Neural cell (in vitro differentiated cells): ENCODE measurements at regions not wholly inside any gene's neighbourhood (a gene's known extent, or its start where the extent isn't known, plus 50 kb on each side); places are given as distances from the start of the nearest gene placed in this dataset.

Experiments
- H2AFZ ChIP-seq: fragments of 200-600, 300-800 bp; sonication (generic), shearing (Covaris generic); 2 replicates; pipeline ENCODE4 v1.6.0; 2014; ENCODE audit warnings: low read depth, mild to moderate bottlenecking, antibody characterized with exemption, low read length, moderate library complexity
- H3F3A ChIP-seq: fragments of 200-600 bp; shearing (Covaris generic); 2 replicates; pipeline ENCODE4 v1.6.1; 2016; ENCODE audit warnings: mild to moderate bottlenecking, moderate library complexity, mixed read lengths, antibody characterized with exemption, low read length; ENCODE audit not compliant: insufficient read depth, poor library complexity, severe bottlenecking
- H3K27ac ChIP-seq: fragments of 200-600, 300-800 bp; sonication (generic), shearing (Covaris generic); 2 replicates; pipeline ENCODE4 v1.5.1; 2014; ENCODE audit warnings: mild to moderate bottlenecking, low read length, moderate library complexity
- H3K27me3 ChIP-seq: fragments of 300-800, 200-600 bp; sonication (generic), shearing (Covaris generic); 2 replicates; pipeline ENCODE4 v1.6.0; 2014; ENCODE audit warnings: mild to moderate bottlenecking, low read depth, low read length, moderate library complexity; ENCODE audit not compliant: insufficient read depth
- H3K36me3 ChIP-seq: fragments of 300-800, 200-600 bp; sonication (generic), shearing (Covaris generic); 2 replicates; pipeline ENCODE4 v1.5.1; 2014; ENCODE audit warnings: mild to moderate bottlenecking, antibody characterized with exemption, low read length, moderate library complexity; ENCODE audit not compliant: insufficient read depth
- H3K4me2 ChIP-seq: fragments of 300-800, 200-600 bp; sonication (generic), shearing (Covaris generic); 2 replicates; pipeline ENCODE4 v1.6.0; 2014; ENCODE audit warnings: mild to moderate bottlenecking, low read length
- H3K4me3 ChIP-seq: fragments of 300-800, 200-600 bp; sonication (generic), shearing (Covaris generic); 2 replicates; pipeline ENCODE4 v1.5.1; 2014; ENCODE audit warnings: mild to moderate bottlenecking, low read length, moderate library complexity
- H3K79me2 ChIP-seq: fragments of 200-600 bp; shearing (Covaris generic); replicated peaks from 2 replicates; pipeline ENCODE4 v1.6.0; 2014; ENCODE audit warnings: mild to moderate bottlenecking, low read length, moderate library complexity; ENCODE audit not compliant: insufficient read depth
- H3K9ac ChIP-seq: fragments of 300-800, 200-600 bp; sonication (generic), shearing (Covaris generic); 2 replicates; pipeline ENCODE4 v1.6.1; 2016; ENCODE audit warnings: mild to moderate bottlenecking, low read length, mixed read lengths
- H3K9me2 ChIP-seq: fragments of 200-600 bp; shearing (Covaris generic); 2 replicates; pipeline ENCODE4 v1.6.1; 2016; ENCODE audit warnings: mild to moderate bottlenecking, low read length, mixed read lengths; ENCODE audit not compliant: insufficient read depth
- H3K9me3 ChIP-seq: fragments of 200-600, 300-800 bp; sonication (generic), shearing (Covaris generic); 2 replicates; pipeline ENCODE4 v1.6.1; 2016; ENCODE audit warnings: mild to moderate bottlenecking, mixed run types, low read length, moderate library complexity, mixed read lengths
- H4K20me1 ChIP-seq: fragments of 200-600 bp; shearing (Covaris generic); 2 replicates; pipeline ENCODE4 v1.6.1; 2016; ENCODE audit warnings: mild to moderate bottlenecking, mixed run types; ENCODE audit not compliant: insufficient read depth
- EP300 ChIP-seq: fragments of 450-650 bp; conservative IDR thresholded peaks from 2 replicates; pipeline ENCODE4 v1.6.1; 2014; ENCODE audit warnings: antibody characterized with exemption, mild to moderate bottlenecking, moderate library complexity; ENCODE audit not compliant: poor library complexity, severe bottlenecking
- EZH2 ChIP-seq: fragments of 200-600, 300-800 bp; shearing (Covaris generic), sonication (generic); IDR thresholded peaks from 2 replicates; pipeline ENCODE4 v1.6.1; 2014; ENCODE audit warnings: antibody characterized with exemption, low read length, borderline replicate concordance, mild to moderate bottlenecking; ENCODE audit not compliant: insufficient read depth, poor library complexity, severe bottlenecking
- MXI1 ChIP-seq: fragments of 450-650 bp; conservative IDR thresholded peaks from 2 replicates; pipeline ENCODE4 v1.6.1; 2014; ENCODE audit warnings: antibody characterized with exemption, mild to moderate bottlenecking; ENCODE audit not compliant: poor library complexity, severe bottlenecking
- POLR2AphosphoS5 ChIP-seq: IDR thresholded peaks from 2 replicates; pipeline ENCODE4 v1.6.1; 2012
- RAD21 ChIP-seq: fragments of 450-650 bp; conservative IDR thresholded peaks from 2 replicates; pipeline ENCODE4 v1.6.1; 2014; ENCODE audit warnings: antibody characterized with exemption, mild to moderate bottlenecking, moderate library complexity
- SMC3 ChIP-seq: fragments of 450-650 bp; conservative IDR thresholded peaks from 2 replicates; pipeline ENCODE4 v1.6.1; 2014; ENCODE audit warnings: antibody characterized with exemption, mild to moderate bottlenecking, moderate library complexity; ENCODE audit not compliant: poor library complexity
- TAF1 ChIP-seq: IDR thresholded peaks from 2 replicates; pipeline ENCODE4 v1.6.1; 2012; ENCODE audit warnings: low read depth
- TF ChIP-seq, protein P1 (sequence below): fragments of 450-650 bp; IDR thresholded peaks from 2 replicates; pipeline ENCODE4 v1.5.1; 2014; ENCODE audit warnings: antibody characterized with exemption, mild to moderate bottlenecking, moderate library complexity; ENCODE audit not compliant: poor library complexity, severe bottlenecking
- TF ChIP-seq, protein P2 (sequence below): IDR thresholded peaks from 2 replicates; pipeline ENCODE4 v1.6.1; 2012; ENCODE audit warnings: borderline replicate concordance

DNA sequence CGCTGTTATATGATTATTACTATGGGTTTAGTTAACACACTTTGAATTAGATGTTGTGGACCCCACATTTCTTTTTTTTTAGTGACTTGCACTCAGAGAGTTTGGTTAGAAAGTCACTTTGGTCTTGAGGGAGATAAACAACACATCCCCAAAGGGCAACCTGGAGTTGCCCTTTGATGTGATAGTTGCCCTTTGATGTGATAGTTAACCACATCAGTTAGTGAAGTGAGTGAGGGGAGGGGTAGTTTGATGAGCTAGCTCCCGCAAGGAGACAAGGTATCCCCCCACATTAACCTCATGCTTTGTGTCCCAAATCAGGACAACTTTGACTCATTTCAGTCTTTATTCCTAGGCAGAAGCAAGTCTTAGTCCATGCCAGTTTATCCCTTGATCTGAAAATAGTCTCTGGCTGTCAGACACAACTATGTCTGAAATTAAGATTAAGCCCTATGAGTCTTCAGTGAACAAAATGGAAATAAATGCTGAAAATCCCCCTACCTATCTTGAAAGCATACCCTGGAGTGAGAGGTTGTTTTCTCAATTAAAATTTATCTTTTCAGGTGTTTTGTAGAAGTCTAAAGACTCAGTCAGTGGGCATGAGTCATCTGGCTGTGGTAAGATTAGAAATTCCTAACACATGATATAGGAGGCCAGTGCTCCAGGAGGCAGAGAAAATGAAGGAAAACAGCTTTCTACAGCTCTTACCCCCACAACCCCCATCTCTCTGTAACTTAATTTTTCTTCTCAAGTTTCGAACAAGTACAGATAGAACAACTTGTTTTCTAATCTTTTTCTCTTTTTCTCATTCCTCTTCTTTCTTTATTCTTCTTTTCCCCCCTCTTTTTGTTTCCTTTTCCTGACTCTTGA is 208.9 kb upstream of the DMRTA1 start:
- H3F3A ChIP-seq, result no peaks in the 10 kb centered on the region
- no peaks in the 10 kb centered on the region for H3K79me2 ChIP-seq
- no peaks in the 10 kb centered on the region for H3K27me3 ChIP-seq
- no peak overlapping the region for H3K4me2 ChIP-seq
- no peak overlapping the region for H2AFZ ChIP-seq
- no peak overlapping the region for H3K9ac ChIP-seq
- TF ChIP-seq POLR2AphosphoS5 (no peak), EZH2 (no peak), SMC3 (no peak), RAD21 (no peak), EP300 (no peak), MXI1 (no peak), TAF1 (no peak)
- TF ChIP-seq, protein P1, sequence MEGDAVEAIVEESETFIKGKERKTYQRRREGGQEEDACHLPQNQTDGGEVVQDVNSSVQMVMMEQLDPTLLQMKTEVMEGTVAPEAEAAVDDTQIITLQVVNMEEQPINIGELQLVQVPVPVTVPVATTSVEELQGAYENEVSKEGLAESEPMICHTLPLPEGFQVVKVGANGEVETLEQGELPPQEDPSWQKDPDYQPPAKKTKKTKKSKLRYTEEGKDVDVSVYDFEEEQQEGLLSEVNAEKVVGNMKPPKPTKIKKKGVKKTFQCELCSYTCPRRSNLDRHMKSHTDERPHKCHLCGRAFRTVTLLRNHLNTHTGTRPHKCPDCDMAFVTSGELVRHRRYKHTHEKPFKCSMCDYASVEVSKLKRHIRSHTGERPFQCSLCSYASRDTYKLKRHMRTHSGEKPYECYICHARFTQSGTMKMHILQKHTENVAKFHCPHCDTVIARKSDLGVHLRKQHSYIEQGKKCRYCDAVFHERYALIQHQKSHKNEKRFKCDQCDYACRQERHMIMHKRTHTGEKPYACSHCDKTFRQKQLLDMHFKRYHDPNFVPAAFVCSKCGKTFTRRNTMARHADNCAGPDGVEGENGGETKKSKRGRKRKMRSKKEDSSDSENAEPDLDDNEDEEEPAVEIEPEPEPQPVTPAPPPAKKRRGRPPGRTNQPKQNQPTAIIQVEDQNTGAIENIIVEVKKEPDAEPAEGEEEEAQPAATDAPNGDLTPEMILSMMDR, result no peak
- TF ChIP-seq, protein P2, sequence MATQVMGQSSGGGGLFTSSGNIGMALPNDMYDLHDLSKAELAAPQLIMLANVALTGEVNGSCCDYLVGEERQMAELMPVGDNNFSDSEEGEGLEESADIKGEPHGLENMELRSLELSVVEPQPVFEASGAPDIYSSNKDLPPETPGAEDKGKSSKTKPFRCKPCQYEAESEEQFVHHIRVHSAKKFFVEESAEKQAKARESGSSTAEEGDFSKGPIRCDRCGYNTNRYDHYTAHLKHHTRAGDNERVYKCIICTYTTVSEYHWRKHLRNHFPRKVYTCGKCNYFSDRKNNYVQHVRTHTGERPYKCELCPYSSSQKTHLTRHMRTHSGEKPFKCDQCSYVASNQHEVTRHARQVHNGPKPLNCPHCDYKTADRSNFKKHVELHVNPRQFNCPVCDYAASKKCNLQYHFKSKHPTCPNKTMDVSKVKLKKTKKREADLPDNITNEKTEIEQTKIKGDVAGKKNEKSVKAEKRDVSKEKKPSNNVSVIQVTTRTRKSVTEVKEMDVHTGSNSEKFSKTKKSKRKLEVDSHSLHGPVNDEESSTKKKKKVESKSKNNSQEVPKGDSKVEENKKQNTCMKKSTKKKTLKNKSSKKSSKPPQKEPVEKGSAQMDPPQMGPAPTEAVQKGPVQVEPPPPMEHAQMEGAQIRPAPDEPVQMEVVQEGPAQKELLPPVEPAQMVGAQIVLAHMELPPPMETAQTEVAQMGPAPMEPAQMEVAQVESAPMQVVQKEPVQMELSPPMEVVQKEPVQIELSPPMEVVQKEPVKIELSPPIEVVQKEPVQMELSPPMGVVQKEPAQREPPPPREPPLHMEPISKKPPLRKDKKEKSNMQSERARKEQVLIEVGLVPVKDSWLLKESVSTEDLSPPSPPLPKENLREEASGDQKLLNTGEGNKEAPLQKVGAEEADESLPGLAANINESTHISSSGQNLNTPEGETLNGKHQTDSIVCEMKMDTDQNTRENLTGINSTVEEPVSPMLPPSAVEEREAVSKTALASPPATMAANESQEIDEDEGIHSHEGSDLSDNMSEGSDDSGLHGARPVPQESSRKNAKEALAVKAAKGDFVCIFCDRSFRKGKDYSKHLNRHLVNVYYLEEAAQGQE, result no peak
- H3K4me3 ChIP-seq, result no peak overlapping the region
- H3K9me2 ChIP-seq, result no peaks in the 10 kb centered on the region
- no peak overlapping the region for H3K27ac ChIP-seq
- no peaks in the 10 kb centered on the region for H3K9me3 ChIP-seq
- H3K36me3 ChIP-seq, result no peaks in the 10 kb centered on the region
- H4K20me1 ChIP-seq, result no peaks in the 10 kb centered on the region

DNA sequence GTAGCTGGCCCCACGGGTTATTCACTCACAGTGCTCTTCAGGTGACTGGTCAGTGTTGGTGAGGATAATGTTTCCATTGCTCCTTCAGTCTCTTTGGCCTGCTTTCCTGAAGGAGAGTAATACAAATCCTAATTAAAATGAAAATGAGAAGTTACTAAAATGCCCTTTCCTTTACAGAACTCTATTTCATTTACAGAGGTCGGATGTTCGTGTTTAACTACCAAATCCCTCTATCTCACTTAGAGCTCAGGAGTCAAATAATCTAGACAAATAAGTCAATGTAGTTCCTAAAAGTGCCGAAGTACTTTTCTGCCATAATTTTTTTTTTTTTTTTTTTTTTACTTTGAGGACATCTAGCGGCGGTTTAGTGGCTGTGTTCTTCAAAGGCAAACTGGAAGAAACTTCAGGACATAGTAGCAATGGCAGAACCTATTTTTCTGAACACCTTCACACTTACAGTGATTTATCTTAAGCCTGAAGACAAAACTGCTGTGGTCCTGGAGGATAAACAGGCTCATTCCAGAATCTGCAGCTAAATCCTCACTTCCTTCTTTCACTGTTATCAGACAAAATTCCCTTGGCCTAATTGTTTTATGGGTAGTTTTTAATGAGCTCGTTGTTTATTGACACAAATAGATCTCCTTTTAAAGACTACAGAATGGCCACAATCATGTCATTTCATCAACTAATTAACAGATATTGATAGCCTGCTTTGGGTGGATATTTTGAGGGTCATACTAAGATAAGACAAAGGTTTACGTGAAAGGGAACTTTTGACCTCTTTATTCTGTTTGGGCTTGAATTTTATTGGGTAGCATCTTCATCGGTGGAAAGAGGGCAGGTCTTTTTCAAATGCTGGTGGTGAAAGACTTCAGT is 207.6 kb upstream of the DMRTA1 start:
- H3K9ac ChIP-seq, result no peak overlapping the region
- TF ChIP-seq, protein P2, result no peak
- TF ChIP-seq POLR2AphosphoS5 (no peak), EP300 (no peak), TAF1 (no peak), EZH2 (no peak), MXI1 (no peak), SMC3 (peak; percentile 58), RAD21 (peak; percentile 28)
- TF ChIP-seq, protein P1, result peak; percentile 55
- no peak overlapping the region for H3K27ac ChIP-seq
- H3K9me2 ChIP-seq, result no peaks in the 10 kb centered on the region
- no peaks in the 10 kb centered on the region for H3K79me2 ChIP-seq
- H4K20me1 ChIP-seq, result no peaks in the 10 kb centered on the region
- H3K4me3 ChIP-seq, result no peak overlapping the region
- H2AFZ ChIP-seq, result no peak overlapping the region
- H3K36me3 ChIP-seq, result no peaks in the 10 kb centered on the region
- no peaks in the 10 kb centered on the region for H3F3A ChIP-seq
- no peaks in the 10 kb centered on the region for H3K9me3 ChIP-seq
- no peak overlapping the region for H3K4me2 ChIP-seq
- H3K27me3 ChIP-seq, result no peaks in the 10 kb centered on the region
